ENCODE measurements at regions not wholly inside any gene's neighbourhood (a gene's known extent, or its start where the extent isn't known, plus 50 kb on each side); places are given as distances from the start of the nearest gene placed in this dataset.
"Not testable (repeated sequence)": the region's sequence is repeated elsewhere in the genome, so short reads cannot be mapped to it uniquely, and the experiment has no call there.

DNA sequence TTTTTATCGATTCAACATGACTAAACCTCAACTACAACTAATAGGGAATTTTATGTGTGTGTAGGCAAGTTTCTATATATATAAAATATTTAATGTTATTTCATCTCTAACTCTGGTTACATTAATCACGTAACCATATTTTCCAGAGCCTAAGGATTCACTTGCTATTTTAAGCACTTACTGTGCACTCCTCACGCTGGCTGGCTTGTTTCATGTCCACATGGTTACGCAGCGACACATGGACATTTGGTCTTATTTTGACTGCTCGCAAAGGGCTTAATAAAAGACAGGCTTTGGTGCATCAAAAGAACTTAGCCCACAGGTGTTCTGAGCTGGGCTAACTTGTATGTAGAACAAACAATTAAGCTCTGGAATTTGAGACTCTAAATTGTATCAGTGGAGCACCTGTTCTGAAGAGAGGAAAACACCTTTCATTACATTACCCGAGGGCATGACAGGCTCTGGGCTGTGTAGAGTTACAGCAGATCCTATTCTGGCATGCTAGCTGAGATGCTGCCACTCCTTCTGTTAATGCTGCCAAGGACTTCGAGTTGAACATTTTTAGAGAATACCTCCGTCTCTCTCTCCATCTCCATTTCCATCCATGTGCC is 130.0 kb upstream of the NR2F2 start:
- H3K79me2 ChIP-seq (ENCODE audit: control insufficient read depth, insufficient read depth, low read length), result no peaks in the 10 kb centered on the region
- TF ChIP-seq CTCF (conservative IDR thresholded peaks at IDR 0.05 in 1 of 2, IDR thresholded peaks at IDR 0.05 in 1 of 2; ENCODE audit: low read depth in 1 of 2, low read length in 2 of 2), result no peak
- no peak for TF ChIP-seq EZH2 (IDR thresholded peaks at IDR 0.05; ENCODE audit: low read length, missing control alignments)
- no peak overlapping the region for H3K4me2 ChIP-seq (ENCODE audit: extremely low read depth, insufficient read depth, low read length)
- no peak overlapping the region for H2AFZ ChIP-seq (ENCODE audit: low read length)
- no peaks in the 10 kb centered on the region for H3K4me1 ChIP-seq (ENCODE audit: control insufficient read depth, extremely low read depth, insufficient read depth, low read length)
- H3K9ac ChIP-seq (ENCODE audit: insufficient read depth, low read length), result no peak overlapping the region
- no peaks in the 10 kb centered on the region for H3K36me3 ChIP-seq (ENCODE audit: control insufficient read depth, insufficient read depth, low read length)
- no peaks in the 10 kb centered on the region for H4K20me1 ChIP-seq (ENCODE audit: control insufficient read depth, extremely low read depth, insufficient read depth, low read length)
- no peak overlapping the region for H3K27ac ChIP-seq (ENCODE audit: insufficient read depth, low read length)
- H3K27me3 ChIP-seq (ENCODE audit: control insufficient read depth, insufficient read depth, low read length), result no peaks in the 10 kb centered on the region
- no peak for DNase-seq (ENCODE audit: low read depth in 2 of 2)
- H3K4me3 ChIP-seq (replicated peaks in 1 of 4; ENCODE audit: control extremely low read depth in 1 of 4, insufficient read depth in 1 of 4, low read depth in 3 of 4, low read length in 4 of 4), result no peak overlapping the region
- H3K9me3 ChIP-seq (ENCODE audit: control insufficient read depth, insufficient read depth, low read depth, low read length), result no peaks in the 10 kb centered on the region

- Histone ChIP-seq H3K4me1 (ENCODE audit: control insufficient read depth, extremely low read depth, insufficient read depth, low read length) (no peaks in the 10 kb centered on the region), H3K9me3 (ENCODE audit: control insufficient read depth, insufficient read depth, low read depth, low read length) (no peaks in the 10 kb centered on the region), H3K27ac (ENCODE audit: insufficient read depth, low read length) (no peak overlapping the region), H3K79me2 (ENCODE audit: control insufficient read depth, insufficient read depth, low read length) (no peaks in the 10 kb centered on the region), H3K9ac (ENCODE audit: insufficient read depth, low read length) (no peak overlapping the region), H3K4me3 (replicated peaks in 1 of 4; ENCODE audit: control extremely low read depth in 1 of 4, insufficient read depth in 1 of 4, low read depth in 3 of 4, low read length in 4 of 4) (no peak overlapping the region), H3K27me3 (ENCODE audit: control insufficient read depth, insufficient read depth, low read length) (no peaks in the 10 kb centered on the region), H4K20me1 (ENCODE audit: control insufficient read depth, extremely low read depth, insufficient read depth, low read length) (no peaks in the 10 kb centered on the region), H2AFZ (ENCODE audit: low read length) (no peak overlapping the region), H3K36me3 (ENCODE audit: control insufficient read depth, insufficient read depth, low read length) (no peaks in the 10 kb centered on the region), H3K4me2 (ENCODE audit: extremely low read depth, insufficient read depth, low read length) (no peak overlapping the region)
- no peak for DNase-seq (ENCODE audit: low read depth in 2 of 2)
- TF ChIP-seq CTCF (conservative IDR thresholded peaks at IDR 0.05 in 1 of 2, IDR thresholded peaks at IDR 0.05 in 1 of 2; ENCODE audit: low read depth in 1 of 2, low read length in 2 of 2) (no peak), EZH2 (IDR thresholded peaks at IDR 0.05; ENCODE audit: low read length, missing control alignments) (no peak)
Measured at GRCh38 chr15:96201696-96202095, 128.8 kb upstream of the NR2F2 start.

DNA sequence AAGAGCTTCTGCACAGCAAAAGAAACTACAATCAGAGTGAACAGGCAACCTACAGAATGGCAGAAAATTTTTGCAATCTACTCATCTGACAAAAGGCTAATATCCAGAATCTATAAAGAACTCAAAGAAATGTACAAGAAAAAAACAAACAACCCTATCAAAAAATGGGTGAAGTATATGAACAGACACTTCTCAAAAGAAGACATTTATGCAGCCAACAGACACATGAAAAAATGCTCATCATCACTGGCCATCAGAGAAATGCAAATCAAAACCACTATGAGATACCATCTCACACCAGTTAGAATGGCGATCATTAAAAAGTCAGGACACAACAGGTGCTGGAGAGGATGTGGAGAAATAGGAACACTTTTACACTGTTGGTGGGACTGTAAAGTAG is 124.9 kb upstream of the NR2F2 start:
- H3K4me2 ChIP-seq (ENCODE audit: extremely low read depth, insufficient read depth, low read length); H3K9ac ChIP-seq (ENCODE audit: insufficient read depth, low read length); H3K27me3 ChIP-seq (ENCODE audit: control insufficient read depth, insufficient read depth, low read length); H3K36me3 ChIP-seq (ENCODE audit: control insufficient read depth, insufficient read depth, low read length); H3K27ac ChIP-seq (ENCODE audit: insufficient read depth, low read length); H3K4me3 ChIP-seq (replicated peaks in 1 of 4; ENCODE audit: control extremely low read depth in 1 of 4, insufficient read depth in 1 of 4, low read depth in 3 of 4, low read length in 4 of 4); H2AFZ ChIP-seq (ENCODE audit: low read length); H3K4me1 ChIP-seq (ENCODE audit: control insufficient read depth, extremely low read depth, insufficient read depth, low read length); DNase-seq (ENCODE audit: low read depth in 2 of 2); H3K9me3 ChIP-seq (ENCODE audit: control insufficient read depth, insufficient read depth, low read depth, low read length); H4K20me1 ChIP-seq (ENCODE audit: control insufficient read depth, extremely low read depth, insufficient read depth, low read length); H3K79me2 ChIP-seq (ENCODE audit: control insufficient read depth, insufficient read depth, low read length): not testable (repeated sequence)

All from fibroblast of lung (primary cell).